ENCODE measurements at regions not wholly inside any gene's neighbourhood (a gene's known extent, or its start where the extent isn't known, plus 50 kb on each side); places are given as distances from the start of the nearest gene placed in this dataset.

GRCh38 chr22:47656806-47657205 lies 894.4 kb downstream of the TBC1D22A start:
- no peak for ATAC-seq
- no peaks in the 10 kb centered on the region for H3K9me3 ChIP-seq
- DNase-seq, result no peak
- no peak overlapping the region for H3K4me3 ChIP-seq
- intact Hi-C loops (cut with DNase I), result no loop called here
- no peaks in the 10 kb centered on the region for H3K27me3 ChIP-seq (ENCODE audit: insufficient read depth in 3 of 3, low read length in 2 of 3)
- no peak overlapping the region for H3K27ac ChIP-seq
- 66 to 80% (median 67%) methylated on average over 8 of the region's 8 CpGs for WGBS, 3 donors
- no peak for TF ChIP-seq CTCF (IDR thresholded peaks at IDR 0.05)
- H3K36me3 ChIP-seq (ENCODE audit: insufficient read depth in 1 of 2, low read depth in 1 of 2), result no peaks in the 10 kb centered on the region
- no peaks in the 10 kb centered on the region for H3K4me1 ChIP-seq

GRCh38 chr22:47655930-47656329 lies 893.5 kb downstream of the TBC1D22A start:
- no peak overlapping the region for H3K4me3 ChIP-seq
- DNase-seq (no peak), ATAC-seq (no peak)
- TF ChIP-seq CTCF (IDR thresholded peaks at IDR 0.05), result no peak
- no peak overlapping the region for H3K27ac ChIP-seq
- H3K36me3 ChIP-seq (ENCODE audit: insufficient read depth in 1 of 2, low read depth in 1 of 2), result no peaks in the 10 kb centered on the region
- no peaks in the 10 kb centered on the region for H3K4me1 ChIP-seq
- no peaks in the 10 kb centered on the region for H3K27me3 ChIP-seq (ENCODE audit: insufficient read depth in 3 of 3, low read length in 2 of 3)
- 64 to 68% (median 66%) methylated on average over 3 of the region's 3 CpGs for WGBS, 3 donors
- H3K9me3 ChIP-seq, result no peaks in the 10 kb centered on the region
- intact Hi-C loops (cut with DNase I), result no loop called here

DNA sequence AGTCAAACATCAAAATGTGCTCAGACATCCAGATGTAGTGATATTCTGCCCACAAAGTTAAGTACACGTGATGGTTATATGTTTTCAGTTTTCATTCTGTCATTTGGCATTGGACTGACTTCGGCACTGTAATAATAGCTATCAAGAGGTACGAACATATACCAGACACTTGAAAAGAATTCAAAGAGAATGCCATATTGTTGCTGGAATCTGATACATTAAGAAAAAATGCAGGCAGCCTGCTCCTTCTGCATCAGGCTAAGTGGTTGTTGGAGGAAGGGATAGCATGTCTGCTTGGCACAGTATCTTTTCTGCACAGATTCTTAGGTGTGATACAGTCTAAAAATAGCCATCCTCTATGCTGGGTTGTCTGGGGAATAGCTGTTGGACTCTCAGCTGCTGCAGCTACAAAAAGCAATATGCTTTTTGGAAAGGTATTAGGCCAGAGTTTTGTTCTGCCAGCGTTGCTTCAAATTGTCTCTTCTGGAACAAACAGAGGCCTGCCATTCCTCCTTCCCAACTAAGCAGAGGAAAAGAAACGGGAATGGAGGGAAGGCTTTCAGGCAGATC lies 892.6 kb downstream of the TBC1D22A start:
- ATAC-seq, result no peak
- 44 to 64% (median 51%) methylated on average over 5 of the region's 5 CpGs for WGBS, 3 donors
- Histone ChIP-seq H3K27me3 (ENCODE audit: insufficient read depth in 3 of 3, low read length in 2 of 3) (no peaks in the 10 kb centered on the region), H3K27ac (no peak overlapping the region), H3K4me3 (no peak overlapping the region), H3K4me1 (no peaks in the 10 kb centered on the region), H3K36me3 (ENCODE audit: insufficient read depth in 1 of 2, low read depth in 1 of 2) (no peaks in the 10 kb centered on the region), H3K9me3 (no peaks in the 10 kb centered on the region)
- intact Hi-C loops (cut with DNase I), result no loop called here
- no peak for TF ChIP-seq CTCF (IDR thresholded peaks at IDR 0.05)
- no peak for DNase-seq

DNA sequence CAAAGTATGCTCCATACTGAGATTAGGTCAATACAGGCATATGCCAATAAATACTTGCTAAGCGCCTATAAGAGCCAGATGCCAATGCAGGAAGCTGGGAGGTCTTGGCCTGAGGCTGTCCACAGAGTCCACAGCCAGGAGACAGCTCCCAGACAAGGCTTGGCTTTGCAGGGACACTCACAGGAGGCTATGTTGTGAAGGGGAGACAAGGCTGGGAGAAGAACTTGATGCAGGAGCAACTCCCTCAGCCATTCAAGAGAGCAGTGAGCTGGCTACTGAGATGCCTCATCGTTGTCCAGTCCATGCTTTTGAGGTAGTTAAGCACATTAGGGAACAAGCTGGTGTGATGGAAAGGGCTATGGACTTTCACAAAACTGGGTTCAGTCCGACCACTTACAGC lies 891.5 kb downstream of the TBC1D22A start:
- H3K27me3 ChIP-seq (ENCODE audit: insufficient read depth in 3 of 3, low read length in 2 of 3), result no peaks in the 10 kb centered on the region
- no peak overlapping the region for H3K27ac ChIP-seq
- H3K9me3 ChIP-seq, result no peaks in the 10 kb centered on the region
- no peak for TF ChIP-seq CTCF (IDR thresholded peaks at IDR 0.05)
- intact Hi-C loops (cut with DNase I), result no loop called here
- ATAC-seq (no peak), DNase-seq (no peak)
- no peaks in the 10 kb centered on the region for H3K4me1 ChIP-seq
- 51 to 68% (median 63%) methylated on average over 3 of the region's 3 CpGs for WGBS, 3 donors
- no peak overlapping the region for H3K4me3 ChIP-seq
- H3K36me3 ChIP-seq (ENCODE audit: insufficient read depth in 1 of 2, low read depth in 1 of 2), result no peaks in the 10 kb centered on the region

Measured in psoas muscle (tissue), 7 donors.